IMR-90 (cell line): ENCODE measurements at regions not wholly inside any gene's neighbourhood (a gene's known extent, or its start where the extent isn't known, plus 50 kb on each side); places are given as distances from the start of the nearest gene placed in this dataset.

ENCODE experiments used
- ATAC-seq: fragments of 200-7000 bp; cut with Tn5 transposase; 2 replicates; pipeline ENCODE4 v1.9.1; 2020; ENCODE audit warnings: low read depth, mild to moderate bottlenecking, moderate library complexity
- BruUV-seq: library from RNA; stranded (reverse); fragments of 400-500 nt; replicated peaks from 2 replicates; lab custom pipeline; 2021; lab: Mats Ljungman, UMichigan
- CTCF ChIA-PET: fragments of 300-600 bp; formaldehyde crosslinking; extraction: SDS; loops from one replicate; lab custom pipeline; 2021; ENCODE audit warnings: antibody characterized with exemption; lab: Yijun Ruan, JAX
- POLR2A ChIA-PET: fragments of 300-600 bp; sonication (Branson Sonifier 250); formaldehyde crosslinking; loops from one replicate; lab custom pipeline; 2022; ENCODE audit warnings: antibody characterized with exemption; ENCODE audit not compliant: unreplicated experiment; lab: Charles Lee
- DNase-seq: peaks from one replicate; pipeline ENCODE4 v3.0.0; 2013
- H2AFZ ChIP-seq: replicated peaks from 2 replicates; pipeline ENCODE3; 2013; ENCODE audit warnings: low read length, mild to moderate bottlenecking; ENCODE audit not compliant: poor library complexity
- H2AK5ac ChIP-seq: 2 replicates; pipeline ENCODE4 v1.6.1; 2013; ENCODE audit warnings: low read depth, low read length, inconsistent platforms
- H2AK9ac ChIP-seq: replicated peaks from 2 replicates; pipeline ENCODE3; 2013; ENCODE audit warnings: mild to moderate bottlenecking, low read depth, low read length, moderate library complexity; ENCODE audit not compliant: poor library complexity
- H2BK120ac ChIP-seq: 2 replicates; pipeline ENCODE4 v1.6.1; 2013; ENCODE audit warnings: low read depth, low read length, inconsistent platforms
- H2BK15ac ChIP-seq: 3 replicates; pipeline ENCODE4 v1.6.1; 2013; ENCODE audit warnings: low read depth, low read length, inconsistent platforms
- H2BK20ac ChIP-seq: 2 replicates; pipeline ENCODE4 v1.6.1; 2013; ENCODE audit warnings: low read depth, mild to moderate bottlenecking, inconsistent platforms, low read length, moderate library complexity
- H2BK5ac ChIP-seq: 2 replicates; pipeline ENCODE4 v1.6.1; 2013; ENCODE audit warnings: mild to moderate bottlenecking, low read depth, low read length, inconsistent platforms; ENCODE audit not compliant: poor library complexity, severe bottlenecking
- H3K14ac ChIP-seq: replicated peaks from 2 replicates; pipeline ENCODE4 v1.6.1; 2013; ENCODE audit warnings: low read depth, low read length, inconsistent platforms
- H3K18ac ChIP-seq: 2 replicates; pipeline ENCODE4 v1.6.1; 2013; ENCODE audit warnings: low read depth, low read length, control low read depth
- H3K23ac ChIP-seq: 2 replicates; pipeline ENCODE4 v1.6.1; 2013; ENCODE audit warnings: low read depth, low read length, inconsistent platforms
- H3K27ac ChIP-seq: 2 replicates; pipeline ENCODE4 v1.5.1; 2013; ENCODE audit warnings: mild to moderate bottlenecking, control low read depth, low read length; ENCODE audit not compliant: insufficient read depth
- H3K27me3 ChIP-seq: 2 replicates; pipeline ENCODE4 v1.6.1; 2013; ENCODE audit warnings: low read length; ENCODE audit not compliant: control insufficient read depth, insufficient read depth
- H3K36me3 ChIP-seq: 2 replicates; pipeline ENCODE4 v1.6.1; 2013; ENCODE audit warnings: low read length, mixed read lengths; ENCODE audit not compliant: control insufficient read depth, insufficient read depth
- H3K4ac ChIP-seq: 2 replicates; pipeline ENCODE4 v1.6.1; 2013; ENCODE audit warnings: low read depth, low read length, inconsistent platforms
- H3K4me1 ChIP-seq: 2 replicates; pipeline ENCODE4 v1.6.1; 2013; ENCODE audit warnings: low read length, mixed read lengths; ENCODE audit not compliant: control insufficient read depth, insufficient read depth
- H3K4me2 ChIP-seq: 2 replicates; pipeline ENCODE4 v1.6.1; 2013; ENCODE audit warnings: low read depth, mild to moderate bottlenecking, control low read depth, low read length, moderate library complexity
- H3K4me3 ChIP-seq: 2 replicates; pipeline ENCODE4 v1.5.1; 2013; ENCODE audit warnings: low read depth, mild to moderate bottlenecking, control low read depth, low read length, moderate library complexity; ENCODE audit not compliant: insufficient read depth
- H3K56ac ChIP-seq: 2 replicates; pipeline ENCODE4 v1.6.1; 2013; ENCODE audit warnings: low read length, inconsistent platforms; ENCODE audit not compliant: insufficient read depth; ENCODE audit errors: extremely low read depth
- H3K79me1 ChIP-seq, 2 experiments: 2 replicates each; pipeline ENCODE4 v1.6.1; 2013; ENCODE audit warnings: low read length in 2 of 2, inconsistent platforms in 1 of 2, low read depth in 1 of 2
- H3K9ac ChIP-seq: 2 replicates; pipeline ENCODE4 v1.6.1; 2013; ENCODE audit warnings: low read depth, low read length, control low read depth
- H3K9me1 ChIP-seq: 2 replicates; pipeline ENCODE4 v1.6.1; 2013; ENCODE audit warnings: low read length, inconsistent platforms; ENCODE audit not compliant: insufficient read depth
- H3K9me3 ChIP-seq: 2 replicates; pipeline ENCODE4 v1.6.1; 2013; ENCODE audit warnings: low read length; ENCODE audit not compliant: control insufficient read depth, insufficient read depth
- H4K20me1 ChIP-seq: 2 replicates; pipeline ENCODE4 v1.6.1; 2013; ENCODE audit warnings: low read length, inconsistent platforms; ENCODE audit not compliant: insufficient read depth
- H4K5ac ChIP-seq: 2 replicates; pipeline ENCODE4 v1.6.1; 2013; ENCODE audit warnings: mild to moderate bottlenecking, low read depth, low read length, control low read depth
- H4K8ac ChIP-seq, 2 experiments: 2 replicates each; pipeline ENCODE4 v1.6.1; 2013; ENCODE audit warnings: low read depth in 2 of 2, low read length in 2 of 2, control low read depth in 1 of 2, inconsistent platforms in 1 of 2
- H4K91ac ChIP-seq: 2 replicates; pipeline ENCODE4 v1.6.1; 2013; ENCODE audit warnings: low read depth, low read length, inconsistent platforms; ENCODE audit not compliant: insufficient read depth
- BHLHE40 ChIP-seq: fragments of 150-350 bp; IDR thresholded peaks from 2 replicates; pipeline ENCODE4 v1.6.1; 2016; ENCODE audit warnings: mild to moderate bottlenecking, low read depth, low read length
- CEBPB ChIP-seq: IDR thresholded peaks from 2 replicates; pipeline ENCODE4 v1.6.1; 2012; ENCODE audit warnings: low read depth, low read length, improper control_type of control experiment
- CHD1 ChIP-seq: IDR thresholded peaks from 2 replicates; pipeline ENCODE4 v1.6.1; 2012; ENCODE audit warnings: low read depth, low read length, improper control_type of control experiment
- CTCF ChIP-seq: conservative IDR thresholded peaks from 2 replicates; pipeline ENCODE4 v1.5.1; 2012; ENCODE audit warnings: mild to moderate bottlenecking, low read depth, low read length, improper control_type of control experiment
- FOS ChIP-seq: fragments of 150-350 bp; IDR thresholded peaks from 2 replicates; pipeline ENCODE4 v1.6.1; 2016; ENCODE audit warnings: low read depth, low read length
- MAFK ChIP-seq: IDR thresholded peaks from 2 replicates; pipeline ENCODE4 v1.6.1; 2012; ENCODE audit warnings: low read depth, low read length, improper control_type of control experiment
- MAZ ChIP-seq: IDR thresholded peaks from 2 replicates; pipeline ENCODE4 v1.6.1; 2012; ENCODE audit warnings: low read depth, mild to moderate bottlenecking, low read length, improper control_type of control experiment, moderate library complexity, borderline replicate concordance
- MXI1 ChIP-seq: IDR thresholded peaks from 2 replicates; pipeline ENCODE4 v1.6.1; 2012; ENCODE audit warnings: low read depth, mild to moderate bottlenecking, low read length, moderate library complexity, borderline replicate concordance
- NFE2L2 ChIP-seq: fragments of 150-350 bp; IDR thresholded peaks from 2 replicates; pipeline ENCODE4 v1.6.1; 2016; ENCODE audit warnings: low read depth, mild to moderate bottlenecking, low read length
- POLR2A ChIP-seq: IDR thresholded peaks from 2 replicates; pipeline ENCODE4 v1.6.1; 2012; ENCODE audit warnings: mild to moderate bottlenecking, low read depth, low read length
- RAD21 ChIP-seq: IDR thresholded peaks from 2 replicates; pipeline ENCODE4 v1.6.1; 2012; ENCODE audit warnings: low read length, improper control_type of control experiment
- RCOR1 ChIP-seq: IDR thresholded peaks from 2 replicates; pipeline ENCODE4 v1.6.1; 2012; ENCODE audit warnings: mild to moderate bottlenecking, low read length, improper control_type of control experiment; ENCODE audit not compliant: insufficient replicate concordance
- RFX5 ChIP-seq: IDR thresholded peaks from 2 replicates; pipeline ENCODE4 v1.8.0; 2012; ENCODE audit warnings: low read depth, mild to moderate bottlenecking, low read length, moderate library complexity
- SMC3 ChIP-seq: fragments of 150-350 bp; IDR thresholded peaks from 2 replicates; pipeline ENCODE4 v1.6.1; 2016; ENCODE audit warnings: low read depth, mild to moderate bottlenecking, antibody characterized with exemption, low read length, moderate library complexity
- USF2 ChIP-seq: fragments of 150-350 bp; IDR thresholded peaks from 2 replicates; pipeline ENCODE4 v1.6.1; 2017; ENCODE audit warnings: mild to moderate bottlenecking, antibody characterized with exemption, low read length, low read depth
- WGBS, 2 experiments: methylation state at CpG; one replicate each; pipeline versions ENCODE4 v1.1.5 to v1.1.7; 2013; ENCODE audit warnings: missing lambda C conversion rate in 2 of 2; ENCODE audit not compliant: insufficient read length in 1 of 2; ENCODE audit errors: extremely low coverage in 2 of 2; 5-methylcytosine and 5-hydroxymethylcytosine counted together
- dilution Hi-C: fragments of 300-500 bp; cut with HindIII; formaldehyde crosslinking; loops from one replicate; pipeline ENCODE4 v1.14.3; 2018; ENCODE audit warnings: low sequenced_read_pairs; ENCODE audit not compliant: unreplicated experiment
- in situ Hi-C: fragments of 300-500 bp; cut with MboI; formaldehyde crosslinking; loops from 3 replicates; pipeline ENCODE4 v1.14.3; 2019; ENCODE audit warnings: low sequenced_read_pairs, inconsistent platforms, mixed read lengths
- intact Hi-C: fragments of 100-400 bp; cut with micrococcal nuclease; formaldehyde crosslinking; loops from 2 replicates; pipeline ENCODE4 v1.10.0; 2022

DNA sequence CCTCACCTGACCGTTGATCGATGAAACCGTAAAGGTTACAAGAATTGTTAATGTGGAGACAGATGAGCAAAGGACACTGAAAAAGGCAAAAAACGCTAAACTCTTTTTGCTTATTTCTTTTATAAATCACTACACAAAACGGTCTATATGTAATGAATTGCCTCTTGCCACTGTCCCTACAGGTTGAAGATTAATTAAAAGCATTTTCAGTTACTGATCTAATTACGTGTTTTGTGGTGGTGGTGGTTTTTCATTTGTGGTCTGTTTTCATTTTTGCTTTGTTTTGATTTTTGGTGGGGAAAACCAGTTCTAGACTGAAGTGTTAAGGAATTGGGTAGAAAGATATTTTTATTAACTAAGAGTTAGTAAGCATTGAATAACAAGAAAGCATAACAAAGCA lies 299.2 kb upstream of the LRRN1 start:
- no CpG with 5 or more reads among the region's 6 CpGs for WGBS, 2 experiments
- H3K27me3 ChIP-seq = no peaks in the 10 kb centered on the region
- ChIA-PET CTCF (no interaction called here), POLR2A (no interaction called here)
- no peak overlapping the region for H2BK20ac ChIP-seq
- in situ Hi-C loops = no loop called here
- dilution Hi-C loops = no loop called here
- no peaks in the 10 kb centered on the region for H4K20me1 ChIP-seq
- no peaks in the 10 kb centered on the region for H3K4me1 ChIP-seq
- no peak overlapping the region for H3K27ac ChIP-seq
- no peak overlapping the region for H4K91ac ChIP-seq
- H3K9me1 ChIP-seq = no peaks in the 10 kb centered on the region
- H3K9ac ChIP-seq = no peak overlapping the region
- no peak overlapping the region for H3K14ac ChIP-seq
- TF ChIP-seq RCOR1 (no peak), MAZ (no peak), NFE2L2 (no peak), POLR2A (no peak), USF2 (no peak), BHLHE40 (no peak), SMC3 (no peak), MAFK (no peak), CEBPB (no peak), MXI1 (no peak), CHD1 (no peak), RFX5 (no peak), CTCF (no peak), FOS (no peak), RAD21 (no peak)
- no peak overlapping the region for H2BK120ac ChIP-seq
- ATAC-seq (no peak), DNase-seq (no peak)
- H3K56ac ChIP-seq = no peak overlapping the region
- no peak overlapping the region for H2AK5ac ChIP-seq
- no peak overlapping the region for H2BK5ac ChIP-seq
- intact Hi-C loops = no loop called here
- no peak overlapping the region for H3K4me3 ChIP-seq
- no peak overlapping the region for H2AK9ac ChIP-seq
- no peaks in the 10 kb centered on the region for H3K36me3 ChIP-seq
- no peak overlapping the region for H4K8ac ChIP-seq
- no peak overlapping the region for H2BK15ac ChIP-seq
- peaks cover 6% of the 10 kb centered on the region; the same call in 1 of the 2 replicates for H3K9me3 ChIP-seq
- H4K5ac ChIP-seq = no peak overlapping the region
- BruUV-seq = no TSS peak
- H2AFZ ChIP-seq = no peak overlapping the region
- no peak overlapping the region for H3K4ac ChIP-seq
- no peak overlapping the region for H3K23ac ChIP-seq
- H3K4me2 ChIP-seq = no peak overlapping the region
- no peak overlapping the region for H3K18ac ChIP-seq
- H3K79me1 ChIP-seq = no peaks in the 10 kb centered on the region
